ENCODE measurements at regions not wholly inside any gene's neighbourhood (a gene's known extent, or its start where the extent isn't known, plus 50 kb on each side); places are given as distances from the start of the nearest gene placed in this dataset.

- TF ChIP-seq CTCF (IDR thresholded peaks at IDR 0.05) (no peak), EZH2 (IDR thresholded peaks at IDR 0.05; ENCODE audit: borderline replicate concordance, insufficient read depth, low read depth, low read length, poor library complexity, severe bottlenecking) (no peak)
Measured at GRCh38 chr2:193988784-193989183, 1668.2 kb upstream of the SLC39A10 start.

Measured in B cell (primary cell).